Fibroblast of lung (primary cell): ENCODE measurements at regions not wholly inside any gene's neighbourhood (a gene's known extent, or its start where the extent isn't known, plus 50 kb on each side); places are given as distances from the start of the nearest gene placed in this dataset.

ENCODE experiments used
- CTCF ChIP-seq, 2 donors: IDR thresholded peaks in 1 of 2; conservative IDR thresholded peaks in 1 of 2; 1 replicate in 1 of 2; 2 replicates in 1 of 2; pipeline ENCODE4 v1.5.1; 2011 to 2012; ENCODE audit warnings: low read length in 2 of 2, control low read depth in 1 of 2, inconsistent platforms in 1 of 2, low read depth in 1 of 2, mild to moderate bottlenecking in 1 of 2
- EZH2 ChIP-seq: IDR thresholded peaks from 2 replicates; pipeline ENCODE4 v1.5.1; 2012; ENCODE audit warnings: low read length, control low read depth, mild to moderate bottlenecking; ENCODE audit errors: missing control alignments

- no peak for TF ChIP-seq CTCF (conservative IDR thresholded peaks at IDR 0.05 in 1 of 2, IDR thresholded peaks at IDR 0.05 in 1 of 2; ENCODE audit: low read depth in 1 of 2, low read length in 2 of 2)
- no peak for TF ChIP-seq EZH2
Observed at GRCh38 chr1:29410476-29410875, 174.2 kb downstream of the PTPRU start.
